BE2C (cell line): ENCODE measurements at regions not wholly inside any gene's neighbourhood (a gene's known extent, or its start where the extent isn't known, plus 50 kb on each side); places are given as distances from the start of the nearest gene placed in this dataset.

Experiments used
- DNase-seq: peaks from one replicate; pipeline ENCODE4 v3.0.0-alpha.2; 2020
- H3K27me3 ChIP-seq: fragments of 250-450 bp; sonication (Bioruptor Pico); 2 replicates; pipeline ENCODE4 v1.5.1; 2020; ENCODE audit warnings: mild to moderate bottlenecking
- H3K36me3 ChIP-seq: fragments of 250-450 bp; sonication (Bioruptor Pico); 2 replicates; pipeline ENCODE4 v1.5.1; 2020; ENCODE audit warnings: mild to moderate bottlenecking
- H3K4me1 ChIP-seq: fragments of 250-450 bp; sonication (Bioruptor Pico); 2 replicates; pipeline ENCODE4 v1.5.1; 2020
- H3K4me3 ChIP-seq: 2 replicates; pipeline ENCODE4 v1.5.1; 2011; ENCODE audit warnings: low read depth, low read length
- H3K9me3 ChIP-seq: fragments of 250-450 bp; sonication (Bioruptor Pico); 2 replicates; pipeline ENCODE4 v1.5.1; 2020
- TF ChIP-seq, protein P1 (sequence below): IDR thresholded peaks from 2 replicates; pipeline ENCODE4 v1.5.1; 2012; ENCODE audit warnings: mild to moderate bottlenecking, low read depth, low read length

DNA sequence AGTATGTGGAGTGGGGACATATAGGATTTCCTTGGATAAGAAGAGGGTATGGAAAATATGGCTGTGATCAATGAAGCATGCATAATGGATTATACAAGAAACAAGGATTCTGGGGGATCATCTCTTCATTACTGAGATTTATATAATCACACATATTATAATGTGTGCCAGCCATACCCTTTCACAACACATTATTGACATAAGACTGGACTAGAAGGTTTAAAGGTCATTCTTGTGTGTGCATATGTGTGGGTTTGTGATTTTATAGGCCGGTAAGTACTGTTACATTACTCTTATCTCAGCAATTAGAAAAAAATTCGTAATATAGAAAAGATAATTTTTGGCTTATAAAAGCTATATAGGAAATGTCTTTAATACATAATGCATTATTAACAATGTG lies 62.2 kb upstream of the DCC start:
- no peaks in the 10 kb centered on the region for H3K27me3 ChIP-seq
- no peak overlapping the region for H3K4me3 ChIP-seq
- no peaks in the 10 kb centered on the region for H3K9me3 ChIP-seq
- no peaks in the 10 kb centered on the region for H3K36me3 ChIP-seq
- no peak for DNase-seq
- TF ChIP-seq, protein P1, sequence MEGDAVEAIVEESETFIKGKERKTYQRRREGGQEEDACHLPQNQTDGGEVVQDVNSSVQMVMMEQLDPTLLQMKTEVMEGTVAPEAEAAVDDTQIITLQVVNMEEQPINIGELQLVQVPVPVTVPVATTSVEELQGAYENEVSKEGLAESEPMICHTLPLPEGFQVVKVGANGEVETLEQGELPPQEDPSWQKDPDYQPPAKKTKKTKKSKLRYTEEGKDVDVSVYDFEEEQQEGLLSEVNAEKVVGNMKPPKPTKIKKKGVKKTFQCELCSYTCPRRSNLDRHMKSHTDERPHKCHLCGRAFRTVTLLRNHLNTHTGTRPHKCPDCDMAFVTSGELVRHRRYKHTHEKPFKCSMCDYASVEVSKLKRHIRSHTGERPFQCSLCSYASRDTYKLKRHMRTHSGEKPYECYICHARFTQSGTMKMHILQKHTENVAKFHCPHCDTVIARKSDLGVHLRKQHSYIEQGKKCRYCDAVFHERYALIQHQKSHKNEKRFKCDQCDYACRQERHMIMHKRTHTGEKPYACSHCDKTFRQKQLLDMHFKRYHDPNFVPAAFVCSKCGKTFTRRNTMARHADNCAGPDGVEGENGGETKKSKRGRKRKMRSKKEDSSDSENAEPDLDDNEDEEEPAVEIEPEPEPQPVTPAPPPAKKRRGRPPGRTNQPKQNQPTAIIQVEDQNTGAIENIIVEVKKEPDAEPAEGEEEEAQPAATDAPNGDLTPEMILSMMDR, result no peak
- H3K4me1 ChIP-seq, result no peaks in the 10 kb centered on the region

DNA sequence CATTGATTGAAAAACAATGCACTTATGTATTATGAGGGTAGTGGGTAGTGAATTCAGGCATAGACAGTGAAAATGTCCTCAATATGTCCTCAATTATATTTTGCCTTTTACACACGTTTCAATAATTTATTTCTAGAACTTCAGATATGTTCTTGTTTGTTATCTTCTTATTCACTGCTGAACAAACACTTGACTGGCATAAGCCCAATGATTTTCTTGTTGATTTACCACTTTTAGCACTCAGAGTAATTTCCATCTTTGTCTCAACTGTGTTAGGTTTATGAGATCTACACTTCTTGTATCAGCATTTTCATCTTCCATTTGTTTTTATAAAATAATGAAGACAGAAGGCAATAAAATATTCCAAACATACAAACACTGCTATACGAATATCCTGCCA lies 61.8 kb upstream of the DCC start:
- H3K4me1 ChIP-seq, result no peaks in the 10 kb centered on the region
- TF ChIP-seq, protein P1, result no peak

DNA sequence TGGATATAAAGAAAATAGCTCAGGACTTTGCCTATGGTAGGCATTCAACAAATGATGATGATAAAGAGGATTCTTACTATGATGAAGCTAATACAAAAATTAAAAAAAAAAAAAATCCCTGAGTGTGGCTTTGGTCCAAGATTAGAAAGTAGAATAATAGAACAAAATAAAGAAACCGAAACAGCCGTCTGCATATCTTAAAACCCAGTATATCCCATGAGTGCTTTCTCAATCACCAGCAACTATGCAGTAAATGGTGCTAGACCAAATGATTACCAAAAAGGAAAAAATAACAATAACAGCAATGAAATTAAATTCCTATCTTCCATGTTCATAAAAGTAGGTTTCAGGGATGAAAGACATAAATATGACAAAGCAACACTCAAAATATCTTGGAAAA lies 59.3 kb upstream of the DCC start:
- TF ChIP-seq, protein P1, result no peak
- H3K4me3 ChIP-seq, result no peak overlapping the region
- no peaks in the 10 kb centered on the region for H3K4me1 ChIP-seq
- no peaks in the 10 kb centered on the region for H3K27me3 ChIP-seq
- no peaks in the 10 kb centered on the region for H3K36me3 ChIP-seq
- no peaks in the 10 kb centered on the region for H3K9me3 ChIP-seq
- DNase-seq, result no peak

More for the DNA sequence above, 61.8 kb upstream of the DCC start:
- H3K9me3 ChIP-seq, result no peaks in the 10 kb centered on the region
- no peak for DNase-seq
- H3K27me3 ChIP-seq, result no peaks in the 10 kb centered on the region
- H3K4me3 ChIP-seq, result no peak overlapping the region
- no peaks in the 10 kb centered on the region for H3K36me3 ChIP-seq

DNA sequence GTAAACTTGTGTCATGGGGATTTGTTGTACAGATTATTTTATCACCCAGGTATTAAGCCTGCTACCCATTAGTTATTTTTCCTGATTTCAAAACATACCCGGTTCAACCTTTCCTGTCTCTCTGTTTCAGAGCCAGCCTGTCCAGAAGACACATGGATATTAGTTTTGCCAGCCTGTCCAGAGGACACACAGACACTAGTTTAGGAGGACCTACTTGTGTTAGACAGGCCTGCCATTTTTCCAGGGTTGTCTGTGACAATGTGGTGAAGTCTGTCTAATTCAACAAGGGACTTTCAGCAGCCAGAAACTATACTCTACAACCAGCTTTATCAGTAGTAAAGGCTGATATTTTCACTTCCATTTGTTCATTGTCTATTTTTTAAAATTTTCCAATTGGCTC lies 56.1 kb upstream of the DCC start:
- TF ChIP-seq, protein P1, result no peak
- no peaks in the 10 kb centered on the region for H3K36me3 ChIP-seq
- DNase-seq, result no peak
- no peaks in the 10 kb centered on the region for H3K27me3 ChIP-seq
- H3K4me3 ChIP-seq, result no peak overlapping the region
- H3K9me3 ChIP-seq, result no peaks in the 10 kb centered on the region
- no peaks in the 10 kb centered on the region for H3K4me1 ChIP-seq

DNA sequence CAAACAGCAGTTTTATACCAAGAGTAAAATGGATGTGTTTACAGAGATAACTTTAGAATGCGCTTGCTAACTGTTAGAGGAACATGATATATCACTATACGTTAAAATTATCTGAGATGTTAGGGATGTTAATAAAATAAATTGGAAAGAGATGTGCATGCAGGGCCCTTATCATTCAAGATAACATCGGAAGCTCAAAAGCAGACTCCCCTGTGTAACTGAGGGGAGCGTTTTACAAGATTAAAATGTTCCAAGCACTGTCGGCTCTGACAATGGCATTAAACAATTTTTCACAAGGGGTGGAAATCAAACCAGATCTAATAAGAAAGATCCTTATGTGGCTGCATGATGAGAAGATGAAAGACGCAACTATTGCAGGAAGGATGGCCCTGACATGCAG lies 53.3 kb upstream of the DCC start:
- TF ChIP-seq, protein P1, result no peak
- DNase-seq, result no peak
- Histone ChIP-seq H3K9me3 (no peaks in the 10 kb centered on the region), H3K36me3 (no peaks in the 10 kb centered on the region), H3K4me1 (no peaks in the 10 kb centered on the region), H3K4me3 (no peak overlapping the region), H3K27me3 (no peaks in the 10 kb centered on the region)

DNA sequence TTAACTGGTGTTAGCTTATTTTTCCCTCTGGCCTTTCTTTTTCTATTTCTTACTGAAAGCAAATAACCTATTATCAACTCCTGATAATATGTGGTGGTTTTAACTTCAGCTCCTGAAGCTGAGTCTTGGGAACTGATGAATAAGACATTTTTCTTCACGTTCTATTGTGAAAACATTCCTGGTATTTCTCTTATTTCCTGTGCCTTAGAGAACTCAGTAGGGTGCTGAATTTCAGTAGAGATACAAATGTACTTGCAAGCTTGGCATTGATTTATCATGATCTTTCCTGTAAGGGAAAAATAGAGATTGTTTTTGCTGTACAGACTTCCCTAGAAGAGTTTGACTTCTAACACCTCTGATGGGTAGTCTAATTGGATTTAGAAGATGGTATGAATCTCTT lies 52.8 kb upstream of the DCC start:
- Histone ChIP-seq H3K4me3 (no peak overlapping the region), H3K27me3 (no peaks in the 10 kb centered on the region), H3K9me3 (no peaks in the 10 kb centered on the region), H3K36me3 (no peaks in the 10 kb centered on the region), H3K4me1 (no peaks in the 10 kb centered on the region)
- TF ChIP-seq, protein P1, result no peak
- no peak for DNase-seq
